ENCODE measurements at regions not wholly inside any gene's neighbourhood (a gene's known extent, or its start where the extent isn't known, plus 50 kb on each side); places are given as distances from the start of the nearest gene placed in this dataset.

- no peak for DNase-seq (ENCODE audit: low spot score)
These were observed 230.2 kb upstream of the TLE4 start for GRCh38 chr9:79341561-79341960.

- no peak for DNase-seq (ENCODE audit: low spot score)
These were observed 225.3 kb upstream of the TLE4 start for GRCh38 chr9:79346350-79347020.

- no peak for DNase-seq (ENCODE audit: low spot score)
These were observed 219.4 kb upstream of the TLE4 start for GRCh38 chr9:79352322-79352721.

- no peak for DNase-seq (ENCODE audit: low spot score)
These were observed 217.8 kb upstream of the TLE4 start for GRCh38 chr9:79353856-79354520.

- no peak for DNase-seq (ENCODE audit: low spot score)
These were observed 214.6 kb upstream of the TLE4 start for GRCh38 chr9:79357194-79357593.

DNA sequence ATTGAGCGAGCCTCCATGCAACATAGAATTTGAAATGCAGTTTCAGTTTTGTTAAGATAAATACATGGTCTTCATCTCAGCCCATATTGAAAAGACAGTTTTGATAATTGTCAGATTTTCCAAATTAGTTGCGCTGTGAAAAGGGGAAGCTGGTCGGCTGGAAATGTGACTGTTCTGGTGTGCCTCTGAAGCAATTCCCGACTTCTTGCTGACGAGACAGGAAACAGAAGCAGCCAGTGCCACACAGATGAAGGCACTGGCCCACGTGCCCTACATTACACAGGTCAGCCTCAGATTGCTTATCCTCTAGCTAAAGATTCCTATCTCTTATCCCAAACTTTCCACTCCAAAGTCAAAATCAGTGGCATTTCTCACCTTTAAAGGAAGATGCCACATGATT is 214.1 kb upstream of the TLE4 start:
- DNase-seq (ENCODE audit: low spot score), result no peak

- no peak for DNase-seq (ENCODE audit: low spot score)
These were observed 211.1 kb upstream of the TLE4 start for GRCh38 chr9:79360387-79361347.

GRCh38 chr9:79362100-79363081 is 209.4 kb upstream of the TLE4 start:
- DNase-seq (ENCODE audit: low spot score), result no peak

GRCh38 chr9:79369676-79370075 is 202.1 kb upstream of the TLE4 start:
- DNase-seq (ENCODE audit: low spot score), result no peak

DNA sequence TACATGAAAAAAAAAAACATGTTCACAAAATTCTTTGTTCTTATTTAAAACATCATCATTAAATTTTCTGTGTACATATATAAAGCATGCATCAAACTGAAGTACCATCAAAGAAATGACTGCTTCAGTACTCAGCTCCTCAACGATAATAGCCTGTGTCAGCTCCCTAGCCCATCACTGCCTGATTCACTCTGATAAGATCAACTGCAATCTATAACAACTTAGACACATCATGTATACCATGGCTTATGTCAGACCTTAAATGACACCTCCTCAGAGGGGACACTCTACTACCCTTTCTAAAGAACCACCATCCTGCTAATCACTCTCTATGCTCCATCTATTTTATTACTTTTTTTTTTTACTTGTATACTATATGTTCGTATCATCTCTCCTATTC is 200.5 kb upstream of the TLE4 start:
- DNase-seq (ENCODE audit: low spot score), result no peak

DNA sequence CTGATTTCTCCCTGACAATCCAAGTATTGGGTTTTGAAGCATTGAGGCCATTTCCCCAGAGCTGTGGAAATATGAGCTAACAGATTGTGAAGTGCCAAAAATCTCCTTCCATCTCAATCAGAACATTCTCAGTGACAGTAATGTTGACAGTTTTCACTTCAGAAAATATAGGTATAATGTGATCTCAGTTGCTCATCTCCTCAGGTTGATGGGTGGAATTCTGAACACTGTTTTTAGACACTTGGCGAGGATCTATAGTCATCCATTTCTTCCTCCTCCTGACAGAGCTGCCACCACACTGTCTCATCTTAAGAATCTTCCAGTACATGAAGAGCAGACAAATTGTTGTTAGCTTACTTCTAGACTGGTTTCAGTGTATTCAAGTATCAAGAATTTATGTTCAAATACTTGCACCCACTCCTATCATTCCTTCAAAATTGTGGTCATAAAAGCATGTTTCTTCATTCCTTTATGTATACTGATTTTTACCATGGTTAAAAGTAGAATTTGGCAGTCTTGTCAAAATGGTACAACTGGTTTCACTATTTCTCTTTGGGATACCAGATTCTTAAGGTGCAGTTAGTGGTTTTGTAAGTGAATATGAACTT is 199.7 kb upstream of the TLE4 start:
- no peak for DNase-seq (ENCODE audit: low spot score)

DNA sequence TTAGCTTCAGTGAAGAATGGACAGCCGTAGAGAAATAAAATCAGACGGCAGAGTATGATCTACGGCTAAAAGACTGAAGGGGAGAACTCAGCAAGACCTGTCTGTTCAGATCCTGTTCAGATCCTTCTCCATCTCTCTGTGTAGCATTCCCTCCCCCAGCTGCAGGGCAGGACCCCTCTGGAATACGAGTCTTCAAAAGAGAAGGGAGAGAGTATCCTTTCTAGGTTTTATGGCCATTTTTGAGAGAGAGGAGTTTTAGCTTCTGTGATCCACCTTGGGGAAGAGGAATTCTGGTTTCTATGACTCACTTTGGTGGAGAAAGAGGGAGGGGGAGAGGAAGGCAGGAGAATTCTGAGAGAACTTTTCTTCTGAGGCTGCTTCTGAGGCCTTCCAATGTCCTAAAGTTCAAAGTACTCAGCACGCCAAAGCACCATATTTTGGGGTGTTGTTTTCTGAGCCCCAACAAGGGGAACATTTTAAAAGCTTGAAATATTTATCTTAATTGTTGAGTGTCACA is 194.4 kb upstream of the TLE4 start:
- DNase-seq (ENCODE audit: low spot score), result no peak

DNA sequence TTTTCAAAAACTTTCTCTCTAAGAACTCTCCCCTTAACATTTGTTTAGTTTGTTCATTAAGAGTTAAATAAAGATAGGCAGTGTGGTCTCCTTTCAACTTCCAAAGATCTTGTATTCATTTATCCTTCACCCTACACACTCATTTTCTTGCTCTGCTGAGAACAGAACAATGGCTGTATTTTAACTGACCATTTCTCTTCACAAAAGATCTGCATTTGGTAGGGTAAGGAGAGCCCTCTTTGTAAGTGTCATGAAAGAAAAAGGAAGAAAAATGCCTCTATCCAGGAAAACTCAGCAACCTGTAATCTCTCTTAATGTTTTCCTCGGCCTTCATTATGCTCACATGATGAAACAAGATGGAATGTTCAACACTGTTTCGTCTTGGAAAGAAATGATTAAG is 193.7 kb upstream of the TLE4 start:
- no peak for DNase-seq (ENCODE audit: low spot score)

- DNase-seq (ENCODE audit: low spot score), result no peak
These were observed 189.7 kb upstream of the TLE4 start for GRCh38 chr9:79382044-79382443.

DNA sequence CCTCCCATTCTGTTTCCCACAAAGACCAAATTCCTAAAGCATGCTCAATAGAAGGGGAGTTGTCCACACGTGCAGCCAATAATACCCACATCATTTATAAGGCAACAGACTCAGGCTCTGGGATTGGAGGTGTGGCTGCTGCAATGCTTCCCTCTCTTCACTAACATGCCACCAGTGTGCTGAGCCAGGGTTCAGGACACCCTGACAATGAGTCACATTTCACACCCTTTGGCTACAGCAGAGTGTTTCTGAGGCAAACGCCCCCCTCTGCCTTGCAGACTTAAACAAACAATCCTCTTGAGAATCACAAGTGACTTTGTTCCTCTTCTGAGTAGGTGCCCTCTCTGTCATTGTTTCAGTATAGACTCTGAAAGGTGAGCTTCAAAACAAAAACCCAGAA is 189.3 kb upstream of the TLE4 start:
- DNase-seq (ENCODE audit: low spot score), result no peak

GRCh38 chr9:79383096-79383495 is 188.7 kb upstream of the TLE4 start:
- DNase-seq (ENCODE audit: low spot score), result no peak

DNA sequence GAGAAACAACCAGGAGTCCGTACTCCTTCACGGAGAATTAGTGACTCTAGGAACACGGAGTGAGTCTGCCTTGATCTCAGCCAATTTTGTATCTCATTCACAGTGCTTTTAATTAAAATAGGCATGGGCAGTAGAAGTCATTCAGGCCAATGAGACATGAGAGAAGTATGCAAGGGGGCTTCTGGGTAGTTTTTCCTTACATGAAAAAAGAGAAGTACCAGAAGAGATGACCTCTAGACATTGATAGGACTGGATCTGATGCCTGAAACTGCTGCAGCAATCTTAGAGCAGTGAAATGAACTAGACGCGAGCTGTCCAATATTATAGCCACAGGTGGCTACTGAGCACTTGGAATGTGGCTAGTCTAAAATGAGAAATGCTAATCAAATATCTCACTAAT is 187.7 kb upstream of the TLE4 start:
- no peak for DNase-seq (ENCODE audit: low spot score)

- no peak for DNase-seq (ENCODE audit: low spot score)
These were observed 187.3 kb upstream of the TLE4 start for GRCh38 chr9:79384501-79384900.

- DNase-seq (ENCODE audit: low spot score), result no peak
These were observed 184.5 kb upstream of the TLE4 start for GRCh38 chr9:79387101-79387835.

- no peak for DNase-seq (ENCODE audit: low spot score)
These were observed 181.6 kb upstream of the TLE4 start for GRCh38 chr9:79390077-79390698.

Data from ecto neural progenitor cell (in vitro differentiated cells).